ENCODE measurements at regions not wholly inside any gene's neighbourhood (a gene's known extent, or its start where the extent isn't known, plus 50 kb on each side); places are given as distances from the start of the nearest gene placed in this dataset.

DNA sequence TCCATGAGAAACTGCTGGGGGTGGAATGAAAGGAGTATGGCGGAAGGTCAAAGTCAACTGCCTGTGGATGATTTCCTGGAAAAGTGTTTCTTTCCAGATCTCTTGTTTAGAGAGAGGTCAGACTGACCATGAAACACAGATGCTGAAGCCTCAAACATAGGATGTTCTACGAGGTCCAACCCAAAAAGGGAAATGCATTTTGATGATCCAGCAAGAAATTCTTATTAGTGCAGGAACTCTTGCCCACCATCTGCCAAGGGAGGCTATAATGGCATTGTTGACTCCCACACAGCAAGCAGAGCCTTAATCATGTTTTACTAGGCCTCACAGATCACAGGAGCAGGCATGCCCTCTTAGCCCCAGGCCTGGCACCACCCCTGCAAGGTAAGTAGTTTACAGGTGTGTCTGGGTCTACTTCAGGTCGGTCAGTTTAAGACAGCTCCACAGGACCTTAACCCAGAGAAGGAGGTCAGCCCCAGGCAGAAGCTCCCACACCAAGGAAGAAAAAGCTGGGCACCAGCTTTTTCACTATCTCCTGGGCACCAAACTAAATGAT lies 67.6 kb upstream of the CNKSR3 start:
- Histone ChIP-seq H2AFZ (ENCODE audit: low read depth, low read length) (no peak overlapping the region), H3K4me2 (ENCODE audit: insufficient read depth, low read length) (no peak overlapping the region), H3K9me3 (replicated peaks; ENCODE audit: control insufficient read depth, insufficient read depth, low read length) (no peaks in the 10 kb centered on the region), H3K27me3 (ENCODE audit: control insufficient read depth in 2 of 2, insufficient read depth in 2 of 2, low read length in 2 of 2) (no peaks in the 10 kb centered on the region), H3K9me1 (replicated peaks; ENCODE audit: control insufficient read depth, extremely low read depth, insufficient read depth, low read length) (no peaks in the 10 kb centered on the region), H4K20me1 (replicated peaks; ENCODE audit: control insufficient read depth, extremely low read depth, insufficient read depth, low read length) (no peaks in the 10 kb centered on the region), H3K4me1 (ENCODE audit: control insufficient read depth, extremely low read depth, insufficient read depth, low read length) (no peaks in the 10 kb centered on the region), H3K9ac (replicated peaks; ENCODE audit: extremely low read depth, insufficient read depth, low read length) (no peak overlapping the region), H3K79me2 (ENCODE audit: control insufficient read depth, insufficient read depth, low read length) (no peaks in the 10 kb centered on the region), H3K4me3 (replicated peaks in 1 of 3; ENCODE audit: insufficient read depth in 1 of 3, low read depth in 1 of 3, low read length in 3 of 3) (no peak overlapping the region), H3K27ac (ENCODE audit: insufficient read depth, low read depth, low read length) (no peak overlapping the region), H3K36me3 (ENCODE audit: control insufficient read depth in 2 of 2, extremely low read depth in 1 of 2, insufficient read depth in 2 of 2, low read length in 2 of 2) (no peaks in the 10 kb centered on the region)
- ChIA-PET POLR2A (no interaction called here), CTCF (interaction anchor here (1.1 kb wide), 1 partner anchor 30 kb away, joined by 3 read pairs; no protein-coding TSS in a partner anchor)
- FAIRE-seq: no peak
- TF ChIP-seq GATA2 (IDR thresholded peaks at IDR 0.05; ENCODE audit: insufficient read depth, insufficient read length, low read depth, low read length) (no peak), POLR2A (IDR thresholded peaks at IDR 0.05; ENCODE audit: low read depth, low read length) (no peak), JUN (IDR thresholded peaks at IDR 0.05; ENCODE audit: borderline replicate concordance, insufficient read depth, insufficient read length, low read depth) (no peak), EZH2 (IDR thresholded peaks at IDR 0.05; ENCODE audit: borderline replicate concordance, low read depth, low read length, severe bottlenecking) (no peak), MYC (IDR thresholded peaks at IDR 0.05; ENCODE audit: low read depth, low read length) (no peak)
- TF ChIP-seq, protein P1, sequence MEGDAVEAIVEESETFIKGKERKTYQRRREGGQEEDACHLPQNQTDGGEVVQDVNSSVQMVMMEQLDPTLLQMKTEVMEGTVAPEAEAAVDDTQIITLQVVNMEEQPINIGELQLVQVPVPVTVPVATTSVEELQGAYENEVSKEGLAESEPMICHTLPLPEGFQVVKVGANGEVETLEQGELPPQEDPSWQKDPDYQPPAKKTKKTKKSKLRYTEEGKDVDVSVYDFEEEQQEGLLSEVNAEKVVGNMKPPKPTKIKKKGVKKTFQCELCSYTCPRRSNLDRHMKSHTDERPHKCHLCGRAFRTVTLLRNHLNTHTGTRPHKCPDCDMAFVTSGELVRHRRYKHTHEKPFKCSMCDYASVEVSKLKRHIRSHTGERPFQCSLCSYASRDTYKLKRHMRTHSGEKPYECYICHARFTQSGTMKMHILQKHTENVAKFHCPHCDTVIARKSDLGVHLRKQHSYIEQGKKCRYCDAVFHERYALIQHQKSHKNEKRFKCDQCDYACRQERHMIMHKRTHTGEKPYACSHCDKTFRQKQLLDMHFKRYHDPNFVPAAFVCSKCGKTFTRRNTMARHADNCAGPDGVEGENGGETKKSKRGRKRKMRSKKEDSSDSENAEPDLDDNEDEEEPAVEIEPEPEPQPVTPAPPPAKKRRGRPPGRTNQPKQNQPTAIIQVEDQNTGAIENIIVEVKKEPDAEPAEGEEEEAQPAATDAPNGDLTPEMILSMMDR (IDR thresholded peaks at IDR 0.05; ENCODE audit: extremely low read depth in 1 of 2, insufficient read depth in 1 of 2, low read depth in 1 of 2, low read length in 2 of 2): no peak
- TF ChIP-seq, protein P2, sequence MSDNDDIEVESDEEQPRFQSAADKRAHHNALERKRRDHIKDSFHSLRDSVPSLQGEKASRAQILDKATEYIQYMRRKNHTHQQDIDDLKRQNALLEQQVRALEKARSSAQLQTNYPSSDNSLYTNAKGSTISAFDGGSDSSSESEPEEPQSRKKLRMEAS (IDR thresholded peaks at IDR 0.05; ENCODE audit: insufficient read depth, insufficient read length): no peak
- intact Hi-C loops (cut with micrococcal nuclease): no loop called here
- DNase-seq (ENCODE audit: low read depth, low spot score): no peak
- BruUV-seq (replicated peaks): no TSS peak
- dilution Hi-C loops (cut with MboI; ENCODE audit: extremely low pct_ligation_motif_present, low sequenced_read_pairs): no loop called here

Measured in endothelial cell of umbilical vein (primary cell).